ENCODE measurements at regions not wholly inside any gene's neighbourhood (a gene's known extent, or its start where the extent isn't known, plus 50 kb on each side); places are given as distances from the start of the nearest gene placed in this dataset.

DNA sequence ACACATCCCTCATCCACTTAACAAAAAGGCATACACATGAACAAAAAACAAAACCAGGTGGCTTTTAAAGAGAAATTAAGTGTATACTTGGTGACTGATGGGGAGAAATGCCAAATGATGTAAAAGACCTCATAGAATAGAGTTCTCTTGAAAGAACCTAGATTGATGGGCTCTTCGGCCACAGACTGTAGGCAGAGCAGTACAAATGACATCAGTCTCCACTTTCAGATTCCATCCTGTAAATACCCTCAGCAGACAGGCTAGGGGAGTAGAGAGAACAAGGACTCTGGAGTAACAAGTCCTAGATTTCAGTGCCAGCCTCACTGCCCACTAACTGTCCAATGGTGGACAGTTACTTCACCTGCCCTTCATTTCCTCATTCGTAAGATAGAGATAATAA lies 203.8 kb downstream of the MZT1 start:
- DNase-seq = no peak

GRCh38 chr13:72523049-72523448 lies 204.4 kb downstream of the MZT1 start:
- DNase-seq = no peak

- DNase-seq = no peak
These were observed 205.3 kb downstream of the MZT1 start for GRCh38 chr13:72521940-72522661.

- no peak for DNase-seq
These were observed 213.3 kb downstream of the MZT1 start for GRCh38 chr13:72514146-72514545.

DNA sequence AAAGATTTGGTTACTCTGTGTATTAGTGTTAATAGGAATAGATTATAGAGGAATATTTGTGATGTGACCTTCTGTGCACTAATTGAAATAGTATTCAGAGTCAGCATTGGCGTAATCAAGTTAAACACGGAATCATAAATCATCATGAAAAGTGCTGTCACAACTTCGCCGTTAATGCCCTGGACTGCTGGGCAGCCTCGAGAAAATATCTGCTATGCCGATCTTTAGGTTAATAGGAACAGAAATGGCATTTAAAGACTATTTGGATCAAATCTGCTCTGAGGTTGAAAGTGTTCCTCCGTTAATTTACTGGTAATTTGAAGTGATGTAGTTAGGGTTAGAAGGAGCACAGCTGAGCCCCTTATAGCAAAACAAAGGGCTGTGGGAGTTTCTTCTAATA lies 219.0 kb downstream of the MZT1 start:
- DNase-seq = no peak

DNA sequence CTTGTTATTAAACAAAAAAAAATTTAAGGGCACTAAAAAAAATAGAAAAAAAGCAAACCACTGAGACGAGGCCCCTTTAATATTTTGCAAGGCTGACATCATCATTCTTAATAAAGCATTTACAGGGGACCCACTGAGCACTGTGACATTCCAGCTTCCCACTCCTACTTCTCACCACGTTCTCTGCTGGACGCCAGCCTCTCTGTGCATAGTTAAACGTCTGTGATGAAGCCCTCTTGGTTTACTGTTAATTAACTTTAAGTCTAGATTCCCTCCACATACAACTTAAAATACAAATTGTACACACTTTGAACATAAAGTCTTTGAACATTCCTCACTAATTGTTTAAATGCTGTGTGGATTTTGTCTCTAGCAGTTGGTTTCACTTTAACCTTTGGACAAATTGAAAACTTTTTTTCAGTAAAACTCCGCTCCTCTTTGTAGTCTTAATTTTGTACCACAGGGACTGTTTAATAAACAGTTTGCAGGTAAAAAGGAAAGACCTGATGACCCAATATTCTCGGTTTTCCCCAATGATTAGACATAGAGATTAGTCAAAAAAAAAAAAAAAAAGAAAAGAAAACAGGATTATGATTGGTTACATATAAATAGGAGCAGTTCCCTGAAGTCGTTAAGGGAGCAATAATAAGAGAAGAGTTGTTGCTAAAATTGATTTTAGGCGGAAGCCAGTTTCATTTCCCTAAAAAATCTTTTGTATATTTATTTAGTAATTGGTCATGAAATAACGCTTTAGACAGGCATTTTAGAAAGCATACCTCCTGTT lies 219.8 kb downstream of the MZT1 start:
- no peak for DNase-seq

DNA sequence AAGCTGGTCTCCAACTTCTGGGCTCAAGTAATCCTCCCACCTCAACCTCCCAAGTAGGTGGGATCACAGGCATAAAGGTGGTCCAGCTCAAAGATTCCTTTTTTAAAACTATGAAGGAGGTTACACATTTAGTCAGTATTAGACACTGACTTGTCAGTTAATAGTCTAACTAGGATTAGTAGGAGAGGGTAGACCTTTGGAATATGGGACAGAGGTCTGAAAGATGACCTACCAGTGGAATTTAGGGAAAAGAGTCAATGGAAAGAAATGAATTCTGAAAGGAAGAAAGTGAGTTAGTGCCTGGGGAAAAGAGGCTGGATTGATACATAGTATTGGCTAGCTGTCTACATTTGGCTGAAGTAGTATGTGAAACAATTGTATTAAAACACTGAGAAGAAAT lies 220.7 kb downstream of the MZT1 start:
- DNase-seq = no peak

GRCh38 chr13:72505376-72505775 lies 222.1 kb downstream of the MZT1 start:
- no peak for DNase-seq

DNA sequence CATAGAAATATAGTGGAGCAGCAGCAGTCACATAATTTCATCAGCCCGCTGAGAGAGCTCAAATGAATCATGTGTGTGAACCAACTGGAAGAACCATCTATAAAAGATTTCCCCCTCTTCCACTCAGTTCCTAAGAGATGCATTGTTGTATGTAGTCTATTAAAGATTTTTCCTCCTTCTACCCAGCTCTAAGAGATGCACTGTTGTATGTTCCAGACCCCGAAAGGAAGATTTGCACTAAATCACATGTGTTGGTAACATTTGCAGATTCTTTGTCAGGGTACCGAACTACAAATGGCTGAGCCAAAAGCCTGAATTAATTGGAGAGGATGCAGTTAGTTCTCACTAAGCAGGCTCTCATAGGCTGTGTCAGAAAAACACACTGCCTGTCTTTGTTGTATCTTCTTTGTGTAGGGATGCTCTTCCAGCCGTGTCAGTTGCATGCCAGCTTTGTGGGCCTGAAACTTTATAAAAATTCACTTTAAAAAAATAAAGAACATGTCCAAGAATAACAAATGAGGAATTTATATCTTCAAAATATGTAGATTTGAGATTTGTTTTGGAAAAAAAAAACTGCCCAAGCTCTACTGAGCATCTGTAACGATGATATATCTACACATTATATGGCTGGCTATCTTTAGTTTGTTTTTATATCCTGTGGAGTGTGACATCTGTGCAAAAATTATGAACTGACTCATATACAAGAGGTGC lies 223.1 kb downstream of the MZT1 start:
- no peak for DNase-seq

- no peak for DNase-seq
These were observed 226.6 kb downstream of the MZT1 start for GRCh38 chr13:72500851-72501250.

DNA sequence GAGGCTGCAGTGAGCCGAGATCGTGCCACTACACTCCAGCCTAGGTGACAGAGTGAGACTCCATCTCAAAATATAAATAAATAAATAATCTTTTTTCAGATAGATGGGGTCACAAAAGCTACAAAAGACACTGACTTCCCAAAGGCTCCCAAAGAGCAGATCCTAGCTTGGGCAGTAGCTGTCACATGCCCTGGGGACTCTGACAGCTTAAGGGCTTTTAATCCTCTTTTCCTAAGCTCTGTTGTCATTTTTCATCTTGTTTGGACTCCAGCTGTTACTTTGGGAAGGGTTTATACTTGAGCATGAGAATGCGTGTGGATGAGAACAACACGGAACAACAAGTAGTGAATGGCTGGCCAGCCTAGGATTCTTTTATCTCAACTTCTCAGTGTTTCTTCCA lies 231.7 kb downstream of the MZT1 start:
- DNase-seq = no peak

- no peak for DNase-seq
These were observed 237.7 kb downstream of the MZT1 start for GRCh38 chr13:72489751-72490150.

- no peak for DNase-seq
These were observed 254.1 kb downstream of the MZT1 start for GRCh38 chr13:72473321-72473720.

GRCh38 chr13:72469906-72470305 lies 257.5 kb downstream of the MZT1 start:
- DNase-seq = no peak

DNA sequence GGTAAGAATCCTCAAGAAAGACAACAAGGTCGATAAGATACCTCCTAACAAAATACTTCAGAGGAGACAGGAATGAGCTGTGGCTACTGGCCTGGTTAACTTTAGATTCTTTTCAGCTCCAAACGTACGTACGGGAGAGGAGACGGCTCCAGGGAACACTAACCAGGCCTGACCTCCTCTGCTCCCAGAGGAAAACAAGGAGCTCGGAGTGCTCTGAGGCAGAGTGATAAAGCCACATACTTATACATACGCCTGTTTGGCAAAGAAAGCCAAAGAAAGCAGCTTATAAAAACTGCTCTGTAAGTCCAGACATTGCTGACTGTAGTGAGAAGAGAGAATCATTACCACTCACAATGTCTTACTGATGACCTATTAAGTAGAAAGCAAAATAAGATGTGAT lies 263.9 kb downstream of the MZT1 start:
- DNase-seq = peak in 1 of 2 experiments; percentile 10

DNA sequence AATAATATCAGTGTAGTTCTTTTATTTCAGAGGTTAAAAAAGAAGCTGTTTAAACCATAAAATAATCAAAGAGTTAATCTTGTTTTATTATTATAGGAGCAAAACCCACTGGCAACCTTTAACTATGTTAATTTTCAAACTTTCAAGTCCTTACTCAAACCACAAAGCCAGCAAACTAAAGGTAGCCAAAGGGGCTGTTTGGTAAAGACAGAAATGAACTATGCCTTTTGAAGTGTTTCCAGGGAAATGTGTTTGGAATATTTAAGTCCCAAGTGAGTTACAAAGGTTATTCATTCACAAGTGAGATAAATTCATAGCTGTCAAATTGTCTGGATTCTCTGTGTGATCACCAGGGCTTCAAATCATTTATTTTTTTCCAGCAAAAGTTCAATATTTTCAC lies 264.7 kb downstream of the MZT1 start:
- DNase-seq = no peak

DNA sequence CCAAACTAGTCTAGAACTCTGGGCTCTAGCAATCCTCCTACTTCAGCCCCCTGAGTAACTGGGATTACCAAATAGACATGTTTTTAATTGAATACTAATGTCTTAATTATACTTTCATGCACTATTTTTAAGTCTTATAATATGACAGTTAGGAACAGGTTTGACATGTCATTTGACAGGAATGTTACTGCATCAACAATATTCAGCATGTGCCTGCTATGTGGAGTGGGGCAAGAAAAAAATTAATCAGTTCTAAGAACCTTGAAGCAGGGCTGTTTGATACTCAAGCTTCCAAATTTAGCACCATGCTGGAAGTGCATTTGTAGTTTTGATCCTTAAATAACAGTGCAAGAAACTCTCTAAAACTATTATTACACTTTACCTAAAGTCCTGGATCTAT lies 265.3 kb downstream of the MZT1 start:
- DNase-seq = no peak

GRCh38 chr13:72458701-72459100 lies 268.7 kb downstream of the MZT1 start:
- no peak for DNase-seq

DNA sequence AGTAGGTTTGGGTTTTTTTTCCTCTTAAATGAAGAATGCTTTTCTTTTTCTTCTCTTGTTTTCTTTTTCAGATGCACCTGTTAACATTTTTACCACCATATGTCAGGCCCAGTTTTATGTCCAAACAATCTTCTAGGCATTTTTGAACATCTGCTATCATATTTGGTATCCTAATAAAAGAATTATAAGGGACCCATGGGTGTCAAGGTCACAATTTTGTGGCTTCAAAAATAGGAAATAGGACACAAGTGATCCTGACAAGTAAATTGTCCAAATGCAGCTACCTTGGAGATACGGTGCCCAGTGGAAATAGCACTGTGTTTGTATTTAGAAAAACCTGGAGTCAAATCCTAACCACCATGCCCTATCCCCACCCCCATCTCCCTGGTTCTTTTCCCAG lies 270.3 kb downstream of the MZT1 start:
- no peak for DNase-seq

GRCh38 chr13:72456486-72456885 lies 270.9 kb downstream of the MZT1 start:
- no peak for DNase-seq

- no peak for DNase-seq
These were observed 274.3 kb downstream of the MZT1 start for GRCh38 chr13:72453161-72453560.

GRCh38 chr13:72448082-72448481 lies 279.3 kb downstream of the MZT1 start:
- DNase-seq = no peak

DNA sequence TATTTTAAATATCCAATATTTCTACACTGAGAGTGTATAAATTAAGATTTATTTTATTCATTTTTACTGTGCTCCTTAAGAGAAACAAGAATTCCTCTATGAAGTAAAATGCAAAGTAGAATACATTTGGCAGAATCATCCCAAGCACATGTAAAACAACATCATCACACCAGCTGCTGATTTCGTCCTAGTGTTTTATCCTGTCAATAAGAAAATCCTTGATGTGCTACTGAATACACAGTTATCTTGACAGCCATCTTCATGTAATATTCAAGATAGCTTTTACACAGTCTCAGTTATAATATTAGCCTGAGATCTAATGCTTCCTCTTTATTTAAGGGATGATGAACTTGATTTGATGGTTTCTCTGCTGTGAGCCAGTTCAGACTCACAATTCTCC lies 282.4 kb downstream of the MZT1 start:
- DNase-seq = no peak

DNA sequence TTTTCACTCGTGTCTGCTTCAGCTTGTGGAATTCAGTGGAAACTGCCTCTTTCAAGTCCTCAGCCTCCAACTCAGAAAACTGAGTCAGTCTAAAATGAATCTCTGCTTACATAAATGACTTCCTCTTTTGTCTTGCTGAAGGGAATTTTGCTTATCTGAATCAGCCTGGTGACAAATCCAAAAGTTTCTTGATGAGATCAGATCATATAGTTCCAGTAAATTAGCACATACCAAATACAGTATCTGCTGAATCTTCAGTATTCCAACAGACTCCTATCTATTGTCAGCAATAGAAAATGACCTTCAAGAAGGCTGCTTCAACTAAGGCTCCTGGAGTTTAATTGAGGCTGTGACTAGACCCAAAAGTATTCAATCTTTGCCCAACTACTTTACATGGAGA lies 290.0 kb downstream of the MZT1 start:
- DNase-seq = no peak

Data from NCI-H526 (cell line).